Endothelial cell of umbilical vein (primary cell): ENCODE measurements at regions not wholly inside any gene's neighbourhood (a gene's known extent, or its start where the extent isn't known, plus 50 kb on each side); places are given as distances from the start of the nearest gene placed in this dataset.

Experiments used
- BruUV-seq: library from RNA; stranded (reverse); fragments of 400-500 nt; replicated peaks from 2 replicates; lab custom pipeline; 2021; lab: Mats Ljungman, UMichigan
- CTCF ChIA-PET: fragments of 300-600, 350-600 bp; sonication (Branson Sonifier 250); formaldehyde crosslinking; loops from one replicate; lab custom pipeline; 2021; ENCODE audit warnings: antibody characterized with exemption, inconsistent platforms; lab: Charles Lee
- POLR2A ChIA-PET: fragments of 300-600, 350-600 bp; sonication (Branson Sonifier 250); formaldehyde crosslinking; loops from one replicate; lab custom pipeline; 2021; ENCODE audit warnings: antibody characterized with exemption, inconsistent platforms; lab: Charles Lee
- DNase-seq: peaks from one replicate; pipeline ENCODE4 v3.0.0-alpha.2; 2011; ENCODE audit warnings: low read depth, low spot score
- FAIRE-seq: peaks from 2 replicates; lab custom pipeline; 2011; peaks lifted over from hg19 to GRCh38; lab: Jason Lieb, UNC
- H2AFZ ChIP-seq: 2 replicates; pipeline ENCODE4 v1.6.0; 2012; ENCODE audit warnings: low read depth, low read length, control low read depth, inconsistent platforms
- H3K27ac ChIP-seq: 2 replicates; pipeline ENCODE4 v1.5.1; 2011; ENCODE audit warnings: low read depth, mild to moderate bottlenecking, control low read depth, low read length, moderate library complexity; ENCODE audit not compliant: insufficient read depth
- H3K27me3 ChIP-seq, 2 experiments: 2 replicates each; pipeline versions ENCODE4 v1.6.0 to v1.6.1; 2011; ENCODE audit warnings: low read length in 2 of 2, mixed read lengths in 1 of 2; ENCODE audit not compliant: control insufficient read depth in 2 of 2, insufficient read depth in 2 of 2
- H3K36me3 ChIP-seq, 2 experiments: 2 replicates in 1 of 2; 3 replicates in 1 of 2; pipeline ENCODE4 v1.5.1; 2011; ENCODE audit warnings: low read length in 2 of 2, mild to moderate bottlenecking in 1 of 2, moderate library complexity in 1 of 2; ENCODE audit not compliant: control insufficient read depth in 2 of 2, insufficient read depth in 2 of 2; ENCODE audit errors: extremely low read depth in 1 of 2
- H3K4me1 ChIP-seq: 3 replicates; pipeline ENCODE4 v1.5.1; 2011; ENCODE audit warnings: mild to moderate bottlenecking, low read length; ENCODE audit not compliant: control insufficient read depth, insufficient read depth; ENCODE audit errors: extremely low read depth
- H3K4me2 ChIP-seq: 2 replicates; pipeline ENCODE4 v1.6.1; 2011; ENCODE audit warnings: low read length, control low read depth, mixed read lengths; ENCODE audit not compliant: insufficient read depth
- H3K4me3 ChIP-seq, 3 experiments: fragments of 200-600 bp in 1 of 3; sonication (generic), shearing (Covaris generic) in 1 of 3; replicated peaks in 1 of 3; 2 replicates each; pipeline ENCODE4 v1.5.1; 2011 to 2016; ENCODE audit warnings: control low read depth in 3 of 3, low read length in 3 of 3, mild to moderate bottlenecking in 2 of 3, inconsistent platforms in 1 of 3, low read depth in 1 of 3, moderate library complexity in 1 of 3; ENCODE audit not compliant: insufficient read depth in 1 of 3
- H3K79me2 ChIP-seq: 2 replicates; pipeline ENCODE4 v1.6.0; 2012; ENCODE audit warnings: low read length, inconsistent platforms; ENCODE audit not compliant: control insufficient read depth, insufficient read depth
- H3K9ac ChIP-seq: replicated peaks from 2 replicates; pipeline ENCODE3; 2011; ENCODE audit warnings: low read length, control low read depth; ENCODE audit not compliant: insufficient read depth; ENCODE audit errors: extremely low read depth
- H3K9me1 ChIP-seq: replicated peaks from 3 replicates; pipeline ENCODE4 v1.6.0; 2011; ENCODE audit warnings: mild to moderate bottlenecking, low read length; ENCODE audit not compliant: control insufficient read depth, insufficient read depth; ENCODE audit errors: extremely low read depth
- H3K9me3 ChIP-seq: replicated peaks from 2 replicates; pipeline ENCODE4 v1.5.1; 2012; ENCODE audit warnings: low read length, inconsistent platforms; ENCODE audit not compliant: control insufficient read depth, insufficient read depth
- H4K20me1 ChIP-seq: replicated peaks from 2 replicates; pipeline ENCODE3; 2011; ENCODE audit warnings: mild to moderate bottlenecking, low read length; ENCODE audit not compliant: control insufficient read depth, insufficient read depth; ENCODE audit errors: extremely low read depth
- EZH2 ChIP-seq: IDR thresholded peaks from 2 replicates; pipeline ENCODE4 v1.6.1; 2012; ENCODE audit warnings: borderline replicate concordance, low read depth, mild to moderate bottlenecking, moderate library complexity, low read length, inconsistent platforms; ENCODE audit not compliant: severe bottlenecking
- FOS ChIP-seq: IDR thresholded peaks from 2 replicates; pipeline ENCODE4 v1.6.1; 2011; ENCODE audit warnings: mild to moderate bottlenecking, low read length, moderate library complexity, borderline replicate concordance; ENCODE audit not compliant: insufficient read depth
- GATA2 ChIP-seq: IDR thresholded peaks from 2 replicates; pipeline ENCODE4 v1.7.0; 2011; ENCODE audit warnings: low read depth, mild to moderate bottlenecking, moderate library complexity, mixed read lengths, low read length; ENCODE audit not compliant: insufficient read length, insufficient read depth
- JUN ChIP-seq: IDR thresholded peaks from 2 replicates; pipeline ENCODE4 v1.6.1; 2011; ENCODE audit warnings: borderline replicate concordance, low read depth; ENCODE audit not compliant: insufficient read length, insufficient read depth
- MYC ChIP-seq: IDR thresholded peaks from one replicate; pipeline ENCODE4 v1.6.1; 2011; ENCODE audit warnings: mild to moderate bottlenecking, low read depth, low read length
- POLR2A ChIP-seq: IDR thresholded peaks from 2 replicates; pipeline ENCODE4 v1.6.1; 2012; ENCODE audit warnings: low read depth, mild to moderate bottlenecking, control low read depth, low read length
- POLR2AphosphoS5 ChIP-seq: IDR thresholded peaks from 2 replicates; pipeline ENCODE4 v1.6.1; 2012; ENCODE audit warnings: low read depth, mild to moderate bottlenecking, control low read depth, low read length, moderate library complexity; ENCODE audit not compliant: insufficient read depth
- dilution Hi-C: fragments of 300-500 bp; cut with MboI; formaldehyde crosslinking; loops from one replicate; pipeline ENCODE4 v1.15.0; 2019; ENCODE audit warnings: low sequenced_read_pairs; ENCODE audit not compliant: extremely low pct_ligation_motif_present
- intact Hi-C: fragments of 100-400 bp; cut with micrococcal nuclease; formaldehyde crosslinking; loops from one replicate; pipeline ENCODE4 v1.10.0; 2022
- TF ChIP-seq, protein P1 (sequence below): IDR thresholded peaks from 2 replicates; pipeline ENCODE4 v1.6.1; 2011; ENCODE audit not compliant: insufficient read depth, insufficient read length
- TF ChIP-seq, protein P2 (sequence below), 2 donors: IDR thresholded peaks; 1 replicate in 1 of 2; 2 replicates in 1 of 2; pipeline ENCODE4 v1.5.1; 2011; ENCODE audit warnings: low read length in 2 of 2, mild to moderate bottlenecking in 2 of 2, moderate library complexity in 2 of 2, control low read depth in 1 of 2, inconsistent platforms in 1 of 2, low read depth in 1 of 2; ENCODE audit not compliant: insufficient read depth in 1 of 2; ENCODE audit errors: extremely low read depth in 1 of 2

DNA sequence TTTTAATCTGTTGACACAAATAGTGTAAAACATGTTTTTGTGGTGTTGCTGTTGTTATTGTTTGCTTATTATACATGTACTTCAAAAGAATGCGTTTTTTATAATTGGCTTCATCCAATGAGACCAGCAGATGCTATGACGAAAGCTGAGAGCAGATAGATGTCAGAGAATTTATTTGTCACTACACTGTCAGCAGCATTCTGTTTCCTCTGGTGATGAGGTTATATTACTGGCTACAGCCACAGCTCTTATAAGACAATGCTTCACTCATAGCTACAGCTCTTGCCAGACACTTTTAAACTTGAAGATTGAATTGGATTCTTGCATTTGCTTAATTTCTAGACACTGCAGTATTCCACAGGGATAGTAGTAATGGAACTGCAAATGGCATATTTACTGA is 860.5 kb downstream of the TBC1D32 start:
- FAIRE-seq = no peak

More for the DNA sequence above, 860.5 kb downstream of the TBC1D32 start:
- Histone ChIP-seq H3K36me3 (no peaks in the 10 kb centered on the region), H3K9ac (no peak overlapping the region), H2AFZ (no peak overlapping the region), H3K27ac (no peak overlapping the region), H3K79me2 (no peaks in the 10 kb centered on the region), H3K4me1 (no peaks in the 10 kb centered on the region), H3K4me3 (no peak overlapping the region), H3K9me1 (no peaks in the 10 kb centered on the region), H3K4me2 (no peak overlapping the region), H4K20me1 (no peaks in the 10 kb centered on the region), H3K9me3 (no peaks in the 10 kb centered on the region), H3K27me3 (no peaks in the 10 kb centered on the region)
- dilution Hi-C loops (no loop called here), intact Hi-C loops (no loop called here)
- DNase-seq = no peak
- ChIA-PET POLR2A (no interaction called here), CTCF (no interaction called here)
- TF ChIP-seq POLR2A (no peak), POLR2AphosphoS5 (no peak), EZH2 (no peak), FOS (no peak), GATA2 (no peak), JUN (no peak), MYC (no peak)
- TF ChIP-seq, protein P1, sequence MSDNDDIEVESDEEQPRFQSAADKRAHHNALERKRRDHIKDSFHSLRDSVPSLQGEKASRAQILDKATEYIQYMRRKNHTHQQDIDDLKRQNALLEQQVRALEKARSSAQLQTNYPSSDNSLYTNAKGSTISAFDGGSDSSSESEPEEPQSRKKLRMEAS = no peak
- TF ChIP-seq, protein P2, sequence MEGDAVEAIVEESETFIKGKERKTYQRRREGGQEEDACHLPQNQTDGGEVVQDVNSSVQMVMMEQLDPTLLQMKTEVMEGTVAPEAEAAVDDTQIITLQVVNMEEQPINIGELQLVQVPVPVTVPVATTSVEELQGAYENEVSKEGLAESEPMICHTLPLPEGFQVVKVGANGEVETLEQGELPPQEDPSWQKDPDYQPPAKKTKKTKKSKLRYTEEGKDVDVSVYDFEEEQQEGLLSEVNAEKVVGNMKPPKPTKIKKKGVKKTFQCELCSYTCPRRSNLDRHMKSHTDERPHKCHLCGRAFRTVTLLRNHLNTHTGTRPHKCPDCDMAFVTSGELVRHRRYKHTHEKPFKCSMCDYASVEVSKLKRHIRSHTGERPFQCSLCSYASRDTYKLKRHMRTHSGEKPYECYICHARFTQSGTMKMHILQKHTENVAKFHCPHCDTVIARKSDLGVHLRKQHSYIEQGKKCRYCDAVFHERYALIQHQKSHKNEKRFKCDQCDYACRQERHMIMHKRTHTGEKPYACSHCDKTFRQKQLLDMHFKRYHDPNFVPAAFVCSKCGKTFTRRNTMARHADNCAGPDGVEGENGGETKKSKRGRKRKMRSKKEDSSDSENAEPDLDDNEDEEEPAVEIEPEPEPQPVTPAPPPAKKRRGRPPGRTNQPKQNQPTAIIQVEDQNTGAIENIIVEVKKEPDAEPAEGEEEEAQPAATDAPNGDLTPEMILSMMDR (IDR thresholded peaks at IDR 0.05; ENCODE audit: extremely low read depth in 1 of 2, insufficient read depth in 1 of 2, low read depth in 1 of 2, low read length in 2 of 2) = no peak
- no TSS peak for BruUV-seq
